Gastroesophageal sphincter (tissue), 3 donors: ENCODE measurements at regions not wholly inside any gene's neighbourhood (a gene's known extent, or its start where the extent isn't known, plus 50 kb on each side); places are given as distances from the start of the nearest gene placed in this dataset.
"Not testable (repeated sequence)": the region's sequence is repeated elsewhere in the genome, so short reads cannot be mapped to it uniquely, and the experiment has no call there.

Source experiments
- EP300 ChIP-seq: sonication (generic); formaldehyde crosslinking; IDR thresholded peaks from one replicate; pipeline ENCODE4 v1.6.1; 2017; ENCODE audit warnings: antibody characterized with exemption, mild to moderate bottlenecking
- POLR2AphosphoS5 ChIP-seq: sonication (generic); formaldehyde crosslinking; IDR thresholded peaks from one replicate; pipeline ENCODE4 v1.6.1; 2017; ENCODE audit warnings: antibody characterized with exemption
- TF ChIP-seq, protein P1 (sequence below), 4 experiments: fragments of 200-600 bp in 2 of 4; fragments of 450-650 bp in 2 of 4; sonication (generic) in 1 of 4; IDR thresholded peaks; one replicate each; pipeline ENCODE4 v1.5.1; 2017 to 2019; ENCODE audit warnings: antibody characterized with exemption in 4 of 4, mild to moderate bottlenecking in 2 of 4, moderate library complexity in 2 of 4

DNA sequence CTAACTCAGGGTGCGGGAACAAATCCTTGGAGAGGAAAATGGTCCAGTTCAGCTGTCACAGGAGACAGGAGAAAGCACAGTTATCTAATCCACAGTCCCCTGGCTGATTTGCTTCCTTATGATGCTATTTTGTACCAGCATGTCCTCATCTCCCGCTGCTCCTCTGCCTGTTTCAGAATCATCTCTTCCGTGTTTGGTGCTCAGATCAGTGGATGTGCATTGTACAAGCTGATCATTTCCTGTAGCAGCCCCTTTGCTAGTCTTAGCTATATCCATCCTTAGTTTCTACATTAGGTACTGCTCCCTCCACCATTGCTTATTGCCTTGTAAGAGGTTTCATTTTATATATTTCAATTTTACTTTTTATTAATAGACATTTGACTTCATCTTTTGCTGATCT lies 238.0 kb upstream of the PRSS58 start:
- TF ChIP-seq, protein P1, sequence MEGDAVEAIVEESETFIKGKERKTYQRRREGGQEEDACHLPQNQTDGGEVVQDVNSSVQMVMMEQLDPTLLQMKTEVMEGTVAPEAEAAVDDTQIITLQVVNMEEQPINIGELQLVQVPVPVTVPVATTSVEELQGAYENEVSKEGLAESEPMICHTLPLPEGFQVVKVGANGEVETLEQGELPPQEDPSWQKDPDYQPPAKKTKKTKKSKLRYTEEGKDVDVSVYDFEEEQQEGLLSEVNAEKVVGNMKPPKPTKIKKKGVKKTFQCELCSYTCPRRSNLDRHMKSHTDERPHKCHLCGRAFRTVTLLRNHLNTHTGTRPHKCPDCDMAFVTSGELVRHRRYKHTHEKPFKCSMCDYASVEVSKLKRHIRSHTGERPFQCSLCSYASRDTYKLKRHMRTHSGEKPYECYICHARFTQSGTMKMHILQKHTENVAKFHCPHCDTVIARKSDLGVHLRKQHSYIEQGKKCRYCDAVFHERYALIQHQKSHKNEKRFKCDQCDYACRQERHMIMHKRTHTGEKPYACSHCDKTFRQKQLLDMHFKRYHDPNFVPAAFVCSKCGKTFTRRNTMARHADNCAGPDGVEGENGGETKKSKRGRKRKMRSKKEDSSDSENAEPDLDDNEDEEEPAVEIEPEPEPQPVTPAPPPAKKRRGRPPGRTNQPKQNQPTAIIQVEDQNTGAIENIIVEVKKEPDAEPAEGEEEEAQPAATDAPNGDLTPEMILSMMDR (IDR thresholded peaks at IDR 0.05), result not testable (repeated sequence)
- TF ChIP-seq POLR2AphosphoS5, EP300: not testable (repeated sequence)
